ENCODE measurements at regions not wholly inside any gene's neighbourhood (a gene's known extent, or its start where the extent isn't known, plus 50 kb on each side); places are given as distances from the start of the nearest gene placed in this dataset.

DNA sequence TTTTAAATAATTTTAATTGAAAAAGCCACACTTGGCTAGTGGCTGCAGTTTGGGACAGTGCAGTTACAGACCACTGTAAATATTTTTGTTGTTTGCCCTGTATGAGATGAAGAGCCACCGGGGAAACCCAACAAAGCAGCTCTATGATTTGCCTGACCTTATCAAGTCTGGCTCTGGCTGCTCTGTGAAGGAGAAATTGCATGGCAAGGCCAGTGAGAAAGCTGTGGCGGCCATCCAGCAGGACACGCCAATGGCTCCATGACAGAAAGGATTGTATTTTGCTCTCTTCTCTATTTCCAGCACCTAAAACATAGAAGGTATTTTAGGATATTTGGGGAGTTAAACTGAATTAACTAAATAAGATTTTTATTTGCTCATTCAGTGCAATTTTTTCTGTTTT lies 330.0 kb upstream of the DYNLRB2 start:
- 71 to 73% methylated on average over 3 of the region's 3 CpGs for WGBS, 2 donors
- peak in 1 of 2 donors; percentile 87 for DNase-seq (ENCODE audit: low spot score in 2 of 2)
- TF ChIP-seq POLR2A (IDR thresholded peaks at IDR 0.05), result no peak
- TF ChIP-seq, protein P1, sequence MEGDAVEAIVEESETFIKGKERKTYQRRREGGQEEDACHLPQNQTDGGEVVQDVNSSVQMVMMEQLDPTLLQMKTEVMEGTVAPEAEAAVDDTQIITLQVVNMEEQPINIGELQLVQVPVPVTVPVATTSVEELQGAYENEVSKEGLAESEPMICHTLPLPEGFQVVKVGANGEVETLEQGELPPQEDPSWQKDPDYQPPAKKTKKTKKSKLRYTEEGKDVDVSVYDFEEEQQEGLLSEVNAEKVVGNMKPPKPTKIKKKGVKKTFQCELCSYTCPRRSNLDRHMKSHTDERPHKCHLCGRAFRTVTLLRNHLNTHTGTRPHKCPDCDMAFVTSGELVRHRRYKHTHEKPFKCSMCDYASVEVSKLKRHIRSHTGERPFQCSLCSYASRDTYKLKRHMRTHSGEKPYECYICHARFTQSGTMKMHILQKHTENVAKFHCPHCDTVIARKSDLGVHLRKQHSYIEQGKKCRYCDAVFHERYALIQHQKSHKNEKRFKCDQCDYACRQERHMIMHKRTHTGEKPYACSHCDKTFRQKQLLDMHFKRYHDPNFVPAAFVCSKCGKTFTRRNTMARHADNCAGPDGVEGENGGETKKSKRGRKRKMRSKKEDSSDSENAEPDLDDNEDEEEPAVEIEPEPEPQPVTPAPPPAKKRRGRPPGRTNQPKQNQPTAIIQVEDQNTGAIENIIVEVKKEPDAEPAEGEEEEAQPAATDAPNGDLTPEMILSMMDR (IDR thresholded peaks at IDR 0.05), result no peak
- H3K4me3 ChIP-seq (ENCODE audit: low read depth, poor library complexity, severe bottlenecking), result no peak overlapping the region
- intact Hi-C loops (cut with DNase I; ENCODE audit: low total_unique reads), result no loop called here

DNA sequence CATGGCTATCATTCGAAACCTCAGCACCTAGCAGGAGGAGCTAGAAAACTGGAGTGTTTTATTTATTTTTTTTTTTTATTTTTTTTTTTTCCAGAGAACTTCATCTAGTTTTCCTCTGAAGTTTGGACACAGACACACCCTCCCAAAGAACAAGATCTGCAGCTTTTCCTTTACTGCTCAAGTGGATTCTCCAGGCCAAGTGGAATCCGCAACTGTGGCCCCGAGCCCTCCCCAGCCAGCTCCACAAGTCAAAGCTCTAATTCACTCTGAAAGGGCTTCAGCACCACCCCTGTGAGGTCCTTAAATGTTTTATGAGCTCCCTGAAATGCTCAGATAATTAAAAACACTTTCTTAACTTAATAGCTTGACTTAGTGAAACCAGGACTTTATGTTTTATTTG lies 332.1 kb upstream of the DYNLRB2 start:
- 45 to 46% methylated on average over 3 of the region's 3 CpGs for WGBS, 2 donors
- TF ChIP-seq POLR2A (IDR thresholded peaks at IDR 0.05), result no peak
- TF ChIP-seq, protein P1 (IDR thresholded peaks at IDR 0.05), result no peak

DNA sequence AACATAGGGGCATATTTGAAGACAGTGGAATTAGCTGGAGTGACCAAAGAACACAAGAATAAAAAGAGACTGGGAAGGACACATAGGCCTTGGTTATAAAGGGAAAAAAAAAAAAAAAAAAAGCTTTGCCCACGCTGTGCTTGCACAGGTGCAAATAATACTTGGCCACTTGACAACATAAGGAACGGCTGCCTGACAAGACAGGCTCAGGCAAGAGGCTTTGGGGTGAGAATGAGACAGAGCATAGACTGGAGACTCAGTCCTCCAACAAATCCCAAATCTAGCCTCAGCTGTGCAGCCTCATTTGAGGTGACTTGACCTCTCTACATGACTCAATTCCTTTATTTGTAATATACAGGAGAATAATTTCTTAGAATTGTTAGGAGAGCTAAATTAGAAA lies 332.8 kb upstream of the DYNLRB2 start:
- TF ChIP-seq, protein P1 (IDR thresholded peaks at IDR 0.05), result no peak
- no peak for TF ChIP-seq POLR2A (IDR thresholded peaks at IDR 0.05)
- intact Hi-C loops (cut with DNase I; ENCODE audit: low total_unique reads), result no loop called here
- no peak overlapping the region for H3K4me3 ChIP-seq (ENCODE audit: low read depth, poor library complexity, severe bottlenecking)
- no peak for DNase-seq (ENCODE audit: low spot score in 2 of 2)
- 23 to 49% methylated on average over 2 of the region's 2 CpGs for WGBS, 2 donors

More for the DNA sequence above, 332.1 kb upstream of the DYNLRB2 start:
- no peak for DNase-seq (ENCODE audit: low spot score in 2 of 2)
- intact Hi-C loops (cut with DNase I; ENCODE audit: low total_unique reads), result no loop called here
- no peak overlapping the region for H3K4me3 ChIP-seq (ENCODE audit: low read depth, poor library complexity, severe bottlenecking)

DNA sequence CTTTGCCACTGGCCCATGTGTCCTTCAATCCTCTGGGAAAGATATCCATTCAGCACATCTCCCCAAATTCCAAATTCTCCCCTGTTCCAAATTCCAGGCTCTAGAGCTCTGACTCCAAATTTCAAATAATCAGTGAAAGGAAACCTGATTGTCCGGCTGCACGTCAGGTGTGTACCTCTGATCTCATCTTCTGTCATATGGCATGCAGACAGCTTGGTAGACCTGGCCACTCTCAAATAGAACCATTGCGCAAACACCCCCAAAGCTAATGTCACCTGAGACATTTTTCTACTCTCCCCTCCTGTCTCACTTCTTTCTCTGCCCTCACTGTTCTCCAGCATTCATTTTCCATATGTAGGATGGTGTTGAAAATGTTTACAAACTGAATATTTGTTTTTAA lies 337.0 kb upstream of the DYNLRB2 start:
- WGBS, 2 donors, result 79 to 83% methylated on average over 3 of the region's 3 CpGs
- intact Hi-C loops (cut with DNase I; ENCODE audit: low total_unique reads), result no loop called here
- DNase-seq (ENCODE audit: low spot score in 2 of 2), result no peak
- no peak for TF ChIP-seq POLR2A (IDR thresholded peaks at IDR 0.05)
- TF ChIP-seq, protein P1 (IDR thresholded peaks at IDR 0.05), result no peak
- no peak overlapping the region for H3K4me3 ChIP-seq (ENCODE audit: low read depth, poor library complexity, severe bottlenecking)

DNA sequence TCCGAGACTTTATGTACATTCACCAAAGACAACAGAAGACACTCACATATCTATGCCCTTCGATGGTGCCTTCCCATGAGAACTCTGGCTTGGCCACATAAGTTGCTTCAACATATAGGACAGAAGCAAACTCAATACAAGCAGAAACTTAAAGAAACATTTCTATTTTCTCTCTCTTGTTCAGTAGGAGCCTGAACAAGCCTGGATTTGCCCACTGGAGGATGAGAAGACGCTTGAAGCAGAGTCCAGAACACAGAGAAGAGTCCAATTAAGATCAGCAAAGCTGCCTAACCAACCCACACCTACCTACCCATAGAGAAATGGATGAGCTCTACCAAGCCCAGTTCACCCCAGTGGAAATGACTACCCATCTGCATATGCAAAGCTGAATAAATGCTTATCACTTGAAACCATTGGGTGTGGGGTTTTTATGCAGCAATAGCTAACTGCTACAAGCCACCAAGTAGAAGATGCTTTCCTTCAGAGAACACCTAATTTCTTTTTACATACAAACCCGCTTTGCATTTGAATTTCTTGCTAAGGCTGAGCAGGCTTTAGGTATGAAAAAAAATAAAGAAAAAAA lies 337.9 kb upstream of the DYNLRB2 start:
- WGBS, 2 donors, result 44 to 47% methylated on average over 4 of the region's 4 CpGs
- TF ChIP-seq, protein P1 (IDR thresholded peaks at IDR 0.05), result no peak
- TF ChIP-seq POLR2A (IDR thresholded peaks at IDR 0.05), result no peak
- intact Hi-C loops (cut with DNase I; ENCODE audit: low total_unique reads), result no loop called here
- DNase-seq (ENCODE audit: low spot score in 2 of 2), result no peak
- H3K4me3 ChIP-seq (ENCODE audit: low read depth, poor library complexity, severe bottlenecking), result no peak overlapping the region

DNA sequence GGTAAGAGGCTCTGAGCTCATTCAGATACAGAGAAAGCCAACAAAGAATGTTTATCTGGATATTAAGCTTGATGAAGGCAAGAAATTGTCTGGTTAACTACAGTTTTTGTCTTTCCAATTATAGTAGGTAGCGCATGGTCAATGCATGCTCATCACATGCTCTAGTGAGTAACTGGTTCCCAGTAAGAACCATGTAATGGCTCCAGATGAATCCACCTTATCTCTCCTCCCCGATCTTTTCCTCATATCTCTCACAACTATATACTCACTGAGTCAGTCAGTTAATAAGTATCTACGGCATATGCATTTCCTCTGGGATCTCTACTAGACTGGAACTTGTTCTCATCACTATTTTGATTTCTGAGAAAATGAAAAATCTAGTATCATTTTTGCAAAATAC lies 340.7 kb upstream of the DYNLRB2 start:
- whole genome bisulfite sequencing, 2 donors, result 81 to 87% methylated on average over 3 of the region's 3 CpGs
- TF ChIP-seq POLR2A (IDR thresholded peaks at IDR 0.05), result no peak
- TF ChIP-seq, protein P1 (IDR thresholded peaks at IDR 0.05), result no peak
- DNase-seq (ENCODE audit: low spot score in 2 of 2), result no peak
- H3K4me3 ChIP-seq (ENCODE audit: low read depth, poor library complexity, severe bottlenecking), result no peak overlapping the region
- intact Hi-C loops (cut with DNase I; ENCODE audit: low total_unique reads), result no loop called here

Data from lower leg skin (tissue), 4 donors.